ENCODE measurements at regions not wholly inside any gene's neighbourhood (a gene's known extent, or its start where the extent isn't known, plus 50 kb on each side); places are given as distances from the start of the nearest gene placed in this dataset.

GRCh38 chr3:5448246-5448645, 260.7 kb downstream of the EDEM1 start:
- no peak overlapping the region for H3K4me3 Mint-ChIP-seq
- H3K27ac Mint-ChIP-seq, result no peak overlapping the region
- H3K27me3 Mint-ChIP-seq, result peaks cover 8% of the 10 kb centered on the region
- H3K9me3 Mint-ChIP-seq, result peaks cover 4% of the 10 kb centered on the region
- no peaks in the 10 kb centered on the region for H3K36me3 Mint-ChIP-seq
- H3K4me1 Mint-ChIP-seq, result no peaks in the 10 kb centered on the region

- Mint-ChIP-seq H3K9me3 (peaks cover 4% of the 10 kb centered on the region), H3K4me3 (no peak overlapping the region), H3K4me1 (no peaks in the 10 kb centered on the region), H3K27ac (no peak overlapping the region), H3K36me3 (no peaks in the 10 kb centered on the region), H3K27me3 (peaks cover 9% of the 10 kb centered on the region)
These were observed 261.3 kb downstream of the EDEM1 start for GRCh38 chr3:5448816-5449215.

DNA sequence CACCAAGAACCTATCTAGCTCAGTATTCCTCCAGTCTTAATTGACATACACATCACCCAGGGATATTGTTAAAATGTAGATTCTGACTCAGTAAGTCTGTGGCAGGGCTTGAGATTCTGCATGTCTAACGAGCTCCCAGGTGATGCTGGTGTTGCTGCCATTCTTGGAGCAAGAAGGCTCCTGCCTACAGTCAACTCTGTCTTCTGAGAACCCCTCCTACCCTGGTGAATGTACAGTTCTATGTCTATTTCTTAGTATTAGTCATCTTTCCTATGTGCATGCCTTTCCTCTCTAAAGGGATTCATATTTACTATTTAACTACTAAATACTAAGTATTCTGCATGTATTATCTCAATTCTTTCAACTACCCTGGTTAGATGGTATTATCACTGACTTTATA, 268.7 kb downstream of the EDEM1 start:
- no peaks in the 10 kb centered on the region for H3K36me3 Mint-ChIP-seq
- H3K4me3 Mint-ChIP-seq, result no peak overlapping the region
- no peaks in the 10 kb centered on the region for H3K4me1 Mint-ChIP-seq
- peaks cover 8% of the 10 kb centered on the region for H3K27me3 Mint-ChIP-seq
- H3K9me3 Mint-ChIP-seq, result no peaks in the 10 kb centered on the region
- no peak overlapping the region for H3K27ac Mint-ChIP-seq

GRCh38 chr3:5458526-5458925, 271.0 kb downstream of the EDEM1 start:
- no peak overlapping the region for H3K27ac Mint-ChIP-seq

DNA sequence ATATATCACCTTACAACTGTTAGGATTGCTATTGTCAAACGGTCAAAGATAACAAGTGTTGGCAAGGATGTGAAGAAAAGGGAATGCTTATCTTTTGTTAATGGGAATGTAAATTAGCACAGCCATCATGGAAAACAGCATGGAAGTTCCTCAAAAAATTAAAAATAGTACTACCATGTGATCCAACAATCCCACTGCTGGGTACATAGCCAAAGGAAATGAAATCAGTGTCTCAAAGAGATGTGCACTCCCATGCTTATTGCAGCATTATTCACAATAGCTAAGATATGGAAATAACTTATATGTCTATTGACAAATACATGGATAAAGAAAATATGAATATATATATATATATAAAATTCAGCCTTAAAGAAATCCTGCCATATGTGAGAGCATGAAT, 274.6 kb downstream of the EDEM1 start:
- Mint-ChIP-seq H3K4me1 (no peaks in the 10 kb centered on the region), H3K4me3 (no peak overlapping the region), H3K27me3 (peaks cover 6% of the 10 kb centered on the region), H3K9me3 (no peaks in the 10 kb centered on the region), H3K27ac (no peak overlapping the region), H3K36me3 (no peaks in the 10 kb centered on the region)

More at GRCh38 chr3:5458526-5458925, 271.0 kb downstream of the EDEM1 start:
- no peak overlapping the region for H3K4me3 Mint-ChIP-seq
- no peaks in the 10 kb centered on the region for H3K36me3 Mint-ChIP-seq
- no peaks in the 10 kb centered on the region for H3K4me1 Mint-ChIP-seq
- H3K27me3 Mint-ChIP-seq, result peaks cover 4% of the 10 kb centered on the region
- H3K9me3 Mint-ChIP-seq, result no peaks in the 10 kb centered on the region

- Mint-ChIP-seq H3K4me1 (no peaks in the 10 kb centered on the region), H3K36me3 (no peaks in the 10 kb centered on the region), H3K9me3 (no peaks in the 10 kb centered on the region), H3K27me3 (peaks cover 6% of the 10 kb centered on the region), H3K27ac (no peak overlapping the region), H3K4me3 (no peak overlapping the region)
These were observed 276.5 kb downstream of the EDEM1 start for GRCh38 chr3:5463991-5464390.

DNA sequence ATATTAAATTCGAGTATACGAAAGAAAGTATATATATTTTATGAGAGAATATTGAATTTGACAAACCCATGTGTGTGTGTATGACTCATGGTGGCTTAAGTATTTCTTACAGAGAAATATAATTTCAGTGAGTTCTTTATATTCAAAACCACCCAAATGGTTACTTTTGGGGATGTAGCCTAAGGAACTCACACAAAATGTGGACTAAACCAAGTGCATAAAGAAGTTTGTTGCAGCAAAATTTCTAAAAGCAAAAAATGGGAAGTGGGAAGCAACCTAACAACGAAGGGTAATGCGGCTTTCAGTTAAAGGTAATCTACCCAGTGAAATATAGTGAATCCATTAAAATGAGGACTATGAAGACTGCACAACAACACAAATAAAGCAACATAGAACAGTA, 277.1 kb downstream of the EDEM1 start:
- Mint-ChIP-seq H3K27me3 (peaks cover 9% of the 10 kb centered on the region), H3K9me3 (no peaks in the 10 kb centered on the region), H3K4me3 (no peak overlapping the region), H3K4me1 (no peaks in the 10 kb centered on the region), H3K27ac (no peak overlapping the region), H3K36me3 (no peaks in the 10 kb centered on the region)

GRCh38 chr3:5465183-5465582, 277.7 kb downstream of the EDEM1 start:
- Mint-ChIP-seq H3K4me3 (no peak overlapping the region), H3K36me3 (no peaks in the 10 kb centered on the region), H3K9me3 (no peaks in the 10 kb centered on the region), H3K27me3 (peaks cover 10% of the 10 kb centered on the region), H3K27ac (no peak overlapping the region), H3K4me1 (no peaks in the 10 kb centered on the region)

- H3K9me3 Mint-ChIP-seq, result no peaks in the 10 kb centered on the region
- H3K4me3 Mint-ChIP-seq, result no peak overlapping the region
- no peaks in the 10 kb centered on the region for H3K36me3 Mint-ChIP-seq
- no peaks in the 10 kb centered on the region for H3K4me1 Mint-ChIP-seq
- H3K27me3 Mint-ChIP-seq, result peaks cover 10% of the 10 kb centered on the region
- H3K27ac Mint-ChIP-seq, result no peak overlapping the region
These were observed 278.6 kb downstream of the EDEM1 start for GRCh38 chr3:5466065-5466464.

DNA sequence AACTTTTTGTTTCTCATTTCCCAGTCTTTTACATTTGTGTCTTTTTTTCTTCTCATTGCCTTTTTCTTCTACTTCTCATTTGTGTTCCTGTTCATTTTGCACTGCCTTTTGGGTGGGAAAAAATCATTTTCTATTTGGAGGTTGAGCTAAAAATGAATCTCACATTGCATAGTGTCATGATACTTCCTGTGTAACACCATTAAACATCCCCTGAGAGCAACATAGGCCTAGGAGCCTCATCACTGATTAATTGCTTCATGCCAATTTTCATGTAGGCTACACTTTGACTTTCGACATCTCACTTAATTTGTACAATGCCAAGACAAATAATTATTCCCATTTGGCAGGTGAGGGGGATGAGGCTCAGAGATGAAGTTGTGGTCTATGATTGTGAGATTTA, 279.2 kb downstream of the EDEM1 start:
- H3K27ac Mint-ChIP-seq, result no peak overlapping the region
- no peaks in the 10 kb centered on the region for H3K36me3 Mint-ChIP-seq
- peaks cover 10% of the 10 kb centered on the region for H3K27me3 Mint-ChIP-seq
- H3K4me1 Mint-ChIP-seq, result no peaks in the 10 kb centered on the region
- H3K9me3 Mint-ChIP-seq, result no peaks in the 10 kb centered on the region
- no peak overlapping the region for H3K4me3 Mint-ChIP-seq

DNA sequence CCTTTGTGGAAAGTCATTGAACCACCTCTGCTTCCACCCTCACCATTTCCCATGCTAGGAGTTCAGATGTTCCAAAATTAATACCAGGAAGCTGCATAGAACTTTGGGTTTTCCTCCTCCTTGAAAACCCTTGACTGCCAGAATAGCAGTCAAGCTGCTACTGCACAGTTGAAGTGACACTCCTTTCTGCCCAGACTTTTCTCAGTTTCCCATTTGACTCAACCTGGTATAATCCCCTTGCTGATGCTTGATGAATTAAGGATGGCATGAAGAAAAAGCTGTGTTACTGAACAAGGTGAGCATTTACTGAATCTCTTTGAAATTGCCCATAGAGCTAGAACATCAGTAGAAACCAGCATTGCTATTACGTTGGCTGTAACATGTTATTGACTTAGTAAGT, 286.0 kb downstream of the EDEM1 start:
- Mint-ChIP-seq H3K27me3 (peaks cover 6% of the 10 kb centered on the region), H3K9me3 (no peaks in the 10 kb centered on the region), H3K27ac (no peak overlapping the region), H3K4me1 (no peaks in the 10 kb centered on the region), H3K36me3 (no peaks in the 10 kb centered on the region), H3K4me3 (no peak overlapping the region)

DNA sequence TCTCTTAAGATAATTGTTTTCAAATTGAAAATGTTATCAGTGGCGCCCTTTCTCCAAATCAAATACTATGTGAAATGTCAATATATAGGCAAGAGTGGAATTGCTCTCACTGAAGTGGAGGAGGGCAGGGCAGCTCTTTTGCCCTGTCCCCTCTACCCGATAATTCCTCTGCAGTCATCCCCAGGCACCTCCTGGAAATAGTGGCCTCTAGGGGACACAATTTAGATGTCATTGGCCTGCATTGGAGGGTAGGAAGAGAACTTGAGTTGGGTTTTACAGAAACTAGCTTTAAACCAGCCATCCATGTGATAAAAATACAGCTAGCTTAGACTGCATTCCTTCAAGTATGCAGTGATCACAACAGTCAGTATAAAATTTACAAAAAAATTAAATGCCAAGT, 288.9 kb downstream of the EDEM1 start:
- Mint-ChIP-seq H3K4me1 (no peaks in the 10 kb centered on the region), H3K27me3 (peaks cover 2% of the 10 kb centered on the region), H3K9me3 (no peaks in the 10 kb centered on the region), H3K36me3 (no peaks in the 10 kb centered on the region), H3K4me3 (no peak overlapping the region), H3K27ac (no peak overlapping the region)

DNA sequence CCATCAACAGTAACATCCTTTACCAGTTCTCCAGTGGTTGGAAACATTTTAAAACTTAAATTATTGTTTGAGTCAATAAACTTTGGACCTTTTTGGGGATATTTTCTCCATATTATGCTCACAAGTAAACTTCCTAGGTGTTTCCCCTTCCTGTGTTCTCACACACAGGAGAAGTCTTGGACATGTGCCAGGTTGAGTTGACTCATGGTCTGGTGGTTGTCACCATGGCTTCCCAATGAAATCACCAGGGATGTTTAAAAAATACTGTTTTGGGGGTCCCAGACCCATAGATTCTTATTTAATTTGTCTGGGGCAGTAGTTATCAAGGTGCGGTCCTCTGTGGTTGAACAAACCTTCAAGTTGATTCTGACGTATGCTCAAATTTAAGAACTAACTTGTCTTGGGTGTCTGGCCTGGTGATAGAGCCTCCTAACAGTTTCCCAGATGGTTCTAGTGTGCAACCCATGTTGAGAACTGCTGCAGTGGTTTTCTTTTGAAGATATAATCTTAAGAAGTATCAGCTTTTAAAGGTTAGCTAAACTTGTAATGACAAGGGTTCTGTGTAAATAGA, 291.8 kb downstream of the EDEM1 start:
- H3K36me3 Mint-ChIP-seq, result no peaks in the 10 kb centered on the region
- peaks cover 2% of the 10 kb centered on the region for H3K27me3 Mint-ChIP-seq
- no peak overlapping the region for H3K27ac Mint-ChIP-seq
- no peaks in the 10 kb centered on the region for H3K4me1 Mint-ChIP-seq
- no peak overlapping the region for H3K4me3 Mint-ChIP-seq
- no peaks in the 10 kb centered on the region for H3K9me3 Mint-ChIP-seq

GRCh38 chr3:5480190-5480589, 292.7 kb downstream of the EDEM1 start:
- no peak overlapping the region for H3K4me3 Mint-ChIP-seq
- H3K27ac Mint-ChIP-seq, result no peak overlapping the region
- no peaks in the 10 kb centered on the region for H3K27me3 Mint-ChIP-seq
- no peaks in the 10 kb centered on the region for H3K9me3 Mint-ChIP-seq
- no peaks in the 10 kb centered on the region for H3K36me3 Mint-ChIP-seq
- no peaks in the 10 kb centered on the region for H3K4me1 Mint-ChIP-seq

DNA sequence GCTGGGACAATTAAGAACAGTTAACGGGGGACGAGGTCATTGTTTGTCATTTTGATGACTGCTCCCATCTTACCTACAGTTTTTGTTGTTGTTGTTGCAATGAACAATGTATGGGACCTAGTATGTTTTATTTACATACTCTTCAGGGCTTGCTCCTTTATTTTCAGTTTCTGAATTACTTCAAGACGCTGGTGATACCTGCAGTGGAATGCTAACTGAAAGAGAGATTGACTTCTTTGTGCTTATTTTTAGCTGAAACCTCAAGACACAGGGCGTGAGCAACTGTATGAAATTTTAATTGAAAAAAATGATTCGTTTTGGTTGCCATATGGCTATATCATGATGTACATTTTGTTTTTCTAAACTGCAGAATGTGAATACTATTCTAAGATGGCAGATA, 297.9 kb downstream of the EDEM1 start:
- Mint-ChIP-seq H3K27me3 (no peaks in the 10 kb centered on the region), H3K27ac (no peak overlapping the region), H3K4me3 (no peak overlapping the region), H3K36me3 (no peaks in the 10 kb centered on the region), H3K4me1 (no peaks in the 10 kb centered on the region), H3K9me3 (no peaks in the 10 kb centered on the region)

- H3K27me3 Mint-ChIP-seq, result peaks cover 2% of the 10 kb centered on the region
- H3K27ac Mint-ChIP-seq, result no peak overlapping the region
- H3K4me1 Mint-ChIP-seq, result no peaks in the 10 kb centered on the region
- H3K4me3 Mint-ChIP-seq, result no peak overlapping the region
- H3K9me3 Mint-ChIP-seq, result no peaks in the 10 kb centered on the region
- no peaks in the 10 kb centered on the region for H3K36me3 Mint-ChIP-seq
These were observed 301.3 kb downstream of the EDEM1 start for GRCh38 chr3:5488771-5489170.

DNA sequence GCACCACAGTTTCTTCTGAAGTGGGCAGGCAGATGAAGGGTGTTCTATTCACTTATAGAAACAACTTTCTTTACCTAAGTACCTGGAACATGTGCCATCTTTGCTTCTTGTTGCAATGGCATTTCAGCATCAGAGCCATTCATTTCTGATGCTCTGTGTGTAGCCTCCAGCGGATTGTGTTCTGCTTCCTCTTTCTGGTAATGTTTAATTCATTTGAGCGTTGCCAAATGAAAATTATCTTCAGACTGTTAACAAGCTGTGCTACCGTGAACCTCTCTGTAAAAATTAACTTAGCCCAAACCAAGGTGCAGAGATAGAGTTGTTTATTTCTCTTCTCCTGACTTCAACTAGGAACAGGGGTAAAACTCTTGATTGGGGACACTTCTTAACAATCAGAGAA, 302.0 kb downstream of the EDEM1 start:
- H3K27ac Mint-ChIP-seq, result no peak overlapping the region
- H3K9me3 Mint-ChIP-seq, result no peaks in the 10 kb centered on the region
- no peak overlapping the region for H3K4me3 Mint-ChIP-seq
- H3K4me1 Mint-ChIP-seq, result no peaks in the 10 kb centered on the region
- H3K36me3 Mint-ChIP-seq, result no peaks in the 10 kb centered on the region
- H3K27me3 Mint-ChIP-seq, result peaks cover 2% of the 10 kb centered on the region
